ENCODE measurements at regions not wholly inside any gene's neighbourhood (a gene's known extent, or its start where the extent isn't known, plus 50 kb on each side); places are given as distances from the start of the nearest gene placed in this dataset.

DNA sequence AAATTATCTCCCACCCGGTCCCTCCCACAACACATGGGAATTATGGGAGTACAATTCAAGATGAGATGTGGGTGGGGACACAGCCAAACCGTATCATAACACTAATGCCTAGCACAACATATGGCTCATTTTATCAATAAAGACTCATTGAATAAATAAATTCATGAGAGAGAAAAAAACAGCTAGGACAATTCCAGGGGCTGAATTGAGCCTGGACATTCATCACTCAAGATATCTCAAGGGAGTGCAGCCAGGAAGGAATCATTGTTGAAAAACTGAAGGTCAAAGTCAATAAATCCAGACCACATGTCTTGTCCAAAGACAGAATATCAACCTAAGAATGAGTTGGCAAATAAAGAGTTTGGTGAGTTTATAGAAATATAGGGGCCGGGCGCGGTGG lies 644.1 kb downstream of the PLPP3 start:
- TF ChIP-seq JAZF1 (CRISPR knock-in tag; IDR thresholded peaks at IDR 0.05) (no peak), MYBL2 (CRISPR knock-in tag; IDR thresholded peaks at IDR 0.05) (no peak), ZNF671 (CRISPR knock-in tag; IDR thresholded peaks at IDR 0.05) (no peak)
- TF ChIP-seq, protein P1, sequence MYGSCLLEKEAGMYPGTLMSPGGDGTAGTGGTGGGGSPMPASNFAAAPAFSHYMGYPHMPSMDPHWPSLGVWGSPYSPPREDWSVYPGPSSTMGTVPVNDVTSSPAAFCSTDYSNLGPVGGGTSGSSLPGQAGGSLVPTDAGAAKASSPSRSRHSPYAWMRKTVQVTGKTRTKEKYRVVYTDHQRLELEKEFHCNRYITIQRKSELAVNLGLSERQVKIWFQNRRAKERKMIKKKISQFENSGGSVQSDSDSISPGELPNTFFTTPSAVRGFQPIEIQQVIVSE (CRISPR knock-in tag; IDR thresholded peaks at IDR 0.05; ENCODE audit: borderline replicate concordance): no peak
- TF ChIP-seq, protein P2, sequence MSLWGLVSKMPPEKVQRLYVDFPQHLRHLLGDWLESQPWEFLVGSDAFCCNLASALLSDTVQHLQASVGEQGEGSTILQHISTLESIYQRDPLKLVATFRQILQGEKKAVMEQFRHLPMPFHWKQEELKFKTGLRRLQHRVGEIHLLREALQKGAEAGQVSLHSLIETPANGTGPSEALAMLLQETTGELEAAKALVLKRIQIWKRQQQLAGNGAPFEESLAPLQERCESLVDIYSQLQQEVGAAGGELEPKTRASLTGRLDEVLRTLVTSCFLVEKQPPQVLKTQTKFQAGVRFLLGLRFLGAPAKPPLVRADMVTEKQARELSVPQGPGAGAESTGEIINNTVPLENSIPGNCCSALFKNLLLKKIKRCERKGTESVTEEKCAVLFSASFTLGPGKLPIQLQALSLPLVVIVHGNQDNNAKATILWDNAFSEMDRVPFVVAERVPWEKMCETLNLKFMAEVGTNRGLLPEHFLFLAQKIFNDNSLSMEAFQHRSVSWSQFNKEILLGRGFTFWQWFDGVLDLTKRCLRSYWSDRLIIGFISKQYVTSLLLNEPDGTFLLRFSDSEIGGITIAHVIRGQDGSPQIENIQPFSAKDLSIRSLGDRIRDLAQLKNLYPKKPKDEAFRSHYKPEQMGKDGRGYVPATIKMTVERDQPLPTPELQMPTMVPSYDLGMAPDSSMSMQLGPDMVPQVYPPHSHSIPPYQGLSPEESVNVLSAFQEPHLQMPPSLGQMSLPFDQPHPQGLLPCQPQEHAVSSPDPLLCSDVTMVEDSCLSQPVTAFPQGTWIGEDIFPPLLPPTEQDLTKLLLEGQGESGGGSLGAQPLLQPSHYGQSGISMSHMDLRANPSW (CRISPR knock-in tag; conservative IDR thresholded peaks at IDR 0.05; ENCODE audit: low read depth): no peak
- no peak for DNase-seq (ENCODE audit: low spot score)
- CTCF ChIA-PET: no interaction called here
- no peak for ATAC-seq
- no peak overlapping the region for H3K27ac Mint-ChIP-seq
- POLR2A ChIA-PET: no interaction called here
- peaks cover 12% of the 10 kb centered on the region; the same call in 1 of the 2 replicates for H3K36me3 Mint-ChIP-seq
- H3K9me3 Mint-ChIP-seq: peaks cover 38% of the 10 kb centered on the region
- H3K4me3 Mint-ChIP-seq: no peak overlapping the region
- H3K4me1 Mint-ChIP-seq: no peaks in the 10 kb centered on the region
- H3K27me3 Mint-ChIP-seq (ENCODE audit: low read depth): peaks cover 4% of the 10 kb centered on the region; the same call in 1 of the 2 replicates

DNA sequence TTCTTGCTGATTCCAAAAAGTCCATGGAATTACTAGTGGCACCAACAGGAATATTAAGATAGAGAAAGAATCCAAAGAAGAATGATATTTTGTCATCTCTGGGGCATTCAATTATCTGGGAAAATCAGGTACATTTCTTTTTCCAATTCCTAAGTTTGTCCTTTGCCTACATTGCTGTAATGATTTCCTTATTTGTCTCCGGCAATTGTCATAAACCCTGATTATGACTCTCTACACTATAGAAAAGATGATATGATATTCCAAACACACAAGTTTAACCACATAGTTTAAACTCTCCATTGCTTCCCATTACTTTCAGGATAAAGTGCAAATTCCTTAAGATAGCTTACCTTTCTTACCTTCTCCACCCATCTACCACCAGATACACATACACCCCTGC lies 647.0 kb downstream of the PLPP3 start:
- H3K36me3 Mint-ChIP-seq: peaks cover 12% of the 10 kb centered on the region; the same call in 1 of the 2 replicates
- no peak overlapping the region for H3K27ac Mint-ChIP-seq
- no peaks in the 10 kb centered on the region for H3K4me1 Mint-ChIP-seq
- no peak for DNase-seq (ENCODE audit: low spot score)
- peaks cover 43% of the 10 kb centered on the region for H3K9me3 Mint-ChIP-seq
- ATAC-seq: no peak
- peaks cover 4% of the 10 kb centered on the region; the same call in 1 of the 2 replicates for H3K27me3 Mint-ChIP-seq (ENCODE audit: low read depth)
- ChIA-PET POLR2A (no interaction called here), CTCF (no interaction called here)
- H3K4me3 Mint-ChIP-seq: no peak overlapping the region
- TF ChIP-seq ZNF138 (CRISPR knock-in tag; conservative IDR thresholded peaks at IDR 0.05): no peak
- TF ChIP-seq TCF7 (CRISPR knock-in tag; IDR thresholded peaks at IDR 0.05; ENCODE audit: low read depth): no peak
- TF ChIP-seq, protein P1 (CRISPR knock-in tag; IDR thresholded peaks at IDR 0.05; ENCODE audit: borderline replicate concordance): no peak
- TF ChIP-seq, protein P3, sequence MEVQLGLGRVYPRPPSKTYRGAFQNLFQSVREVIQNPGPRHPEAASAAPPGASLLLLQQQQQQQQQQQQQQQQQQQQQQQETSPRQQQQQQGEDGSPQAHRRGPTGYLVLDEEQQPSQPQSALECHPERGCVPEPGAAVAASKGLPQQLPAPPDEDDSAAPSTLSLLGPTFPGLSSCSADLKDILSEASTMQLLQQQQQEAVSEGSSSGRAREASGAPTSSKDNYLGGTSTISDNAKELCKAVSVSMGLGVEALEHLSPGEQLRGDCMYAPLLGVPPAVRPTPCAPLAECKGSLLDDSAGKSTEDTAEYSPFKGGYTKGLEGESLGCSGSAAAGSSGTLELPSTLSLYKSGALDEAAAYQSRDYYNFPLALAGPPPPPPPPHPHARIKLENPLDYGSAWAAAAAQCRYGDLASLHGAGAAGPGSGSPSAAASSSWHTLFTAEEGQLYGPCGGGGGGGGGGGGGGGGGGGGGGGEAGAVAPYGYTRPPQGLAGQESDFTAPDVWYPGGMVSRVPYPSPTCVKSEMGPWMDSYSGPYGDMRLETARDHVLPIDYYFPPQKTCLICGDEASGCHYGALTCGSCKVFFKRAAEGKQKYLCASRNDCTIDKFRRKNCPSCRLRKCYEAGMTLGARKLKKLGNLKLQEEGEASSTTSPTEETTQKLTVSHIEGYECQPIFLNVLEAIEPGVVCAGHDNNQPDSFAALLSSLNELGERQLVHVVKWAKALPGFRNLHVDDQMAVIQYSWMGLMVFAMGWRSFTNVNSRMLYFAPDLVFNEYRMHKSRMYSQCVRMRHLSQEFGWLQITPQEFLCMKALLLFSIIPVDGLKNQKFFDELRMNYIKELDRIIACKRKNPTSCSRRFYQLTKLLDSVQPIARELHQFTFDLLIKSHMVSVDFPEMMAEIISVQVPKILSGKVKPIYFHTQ (CRISPR knock-in tag; IDR thresholded peaks at IDR 0.05): no peak
- TF ChIP-seq ZNF121 (CRISPR knock-in tag; IDR thresholded peaks at IDR 0.05): no peak
- TF ChIP-seq, protein P4, sequence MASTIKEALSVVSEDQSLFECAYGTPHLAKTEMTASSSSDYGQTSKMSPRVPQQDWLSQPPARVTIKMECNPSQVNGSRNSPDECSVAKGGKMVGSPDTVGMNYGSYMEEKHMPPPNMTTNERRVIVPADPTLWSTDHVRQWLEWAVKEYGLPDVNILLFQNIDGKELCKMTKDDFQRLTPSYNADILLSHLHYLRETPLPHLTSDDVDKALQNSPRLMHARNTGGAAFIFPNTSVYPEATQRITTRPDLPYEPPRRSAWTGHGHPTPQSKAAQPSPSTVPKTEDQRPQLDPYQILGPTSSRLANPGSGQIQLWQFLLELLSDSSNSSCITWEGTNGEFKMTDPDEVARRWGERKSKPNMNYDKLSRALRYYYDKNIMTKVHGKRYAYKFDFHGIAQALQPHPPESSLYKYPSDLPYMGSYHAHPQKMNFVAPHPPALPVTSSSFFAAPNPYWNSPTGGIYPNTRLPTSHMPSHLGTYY (CRISPR knock-in tag; IDR thresholded peaks at IDR 0.05): no peak
- TF ChIP-seq, protein P5, sequence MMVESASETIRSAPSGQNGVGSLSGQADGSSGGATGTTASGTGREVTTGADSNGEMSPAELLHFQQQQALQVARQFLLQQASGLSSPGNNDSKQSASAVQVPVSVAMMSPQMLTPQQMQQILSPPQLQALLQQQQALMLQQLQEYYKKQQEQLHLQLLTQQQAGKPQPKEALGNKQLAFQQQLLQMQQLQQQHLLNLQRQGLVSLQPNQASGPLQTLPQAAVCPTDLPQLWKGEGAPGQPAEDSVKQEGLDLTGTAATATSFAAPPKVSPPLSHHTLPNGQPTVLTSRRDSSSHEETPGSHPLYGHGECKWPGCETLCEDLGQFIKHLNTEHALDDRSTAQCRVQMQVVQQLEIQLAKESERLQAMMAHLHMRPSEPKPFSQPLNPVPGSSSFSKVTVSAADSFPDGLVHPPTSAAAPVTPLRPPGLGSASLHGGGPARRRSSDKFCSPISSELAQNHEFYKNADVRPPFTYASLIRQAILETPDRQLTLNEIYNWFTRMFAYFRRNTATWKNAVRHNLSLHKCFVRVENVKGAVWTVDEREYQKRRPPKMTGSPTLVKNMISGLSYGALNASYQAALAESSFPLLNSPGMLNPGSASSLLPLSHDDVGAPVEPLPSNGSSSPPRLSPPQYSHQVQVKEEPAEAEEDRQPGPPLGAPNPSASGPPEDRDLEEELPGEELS (CRISPR knock-in tag; IDR thresholded peaks at IDR 0.05): no peak
- TF ChIP-seq SP1 (CRISPR knock-in tag; conservative IDR thresholded peaks at IDR 0.05): no peak
- TF ChIP-seq FOXJ3 (CRISPR knock-in tag; IDR thresholded peaks at IDR 0.05; ENCODE audit: borderline replicate concordance): no peak
- TF ChIP-seq ELF4 (CRISPR knock-in tag; IDR thresholded peaks at IDR 0.05; ENCODE audit: low read depth): no peak
- TF ChIP-seq JAZF1 (CRISPR knock-in tag; IDR thresholded peaks at IDR 0.05): no peak
- no peak for TF ChIP-seq SMAD4 (CRISPR knock-in tag; IDR thresholded peaks at IDR 0.05)
- TF ChIP-seq JUN (CRISPR knock-in tag; IDR thresholded peaks at IDR 0.05): no peak
- no peak for TF ChIP-seq ZNF671 (CRISPR knock-in tag; IDR thresholded peaks at IDR 0.05)
- TF ChIP-seq, protein P6, sequence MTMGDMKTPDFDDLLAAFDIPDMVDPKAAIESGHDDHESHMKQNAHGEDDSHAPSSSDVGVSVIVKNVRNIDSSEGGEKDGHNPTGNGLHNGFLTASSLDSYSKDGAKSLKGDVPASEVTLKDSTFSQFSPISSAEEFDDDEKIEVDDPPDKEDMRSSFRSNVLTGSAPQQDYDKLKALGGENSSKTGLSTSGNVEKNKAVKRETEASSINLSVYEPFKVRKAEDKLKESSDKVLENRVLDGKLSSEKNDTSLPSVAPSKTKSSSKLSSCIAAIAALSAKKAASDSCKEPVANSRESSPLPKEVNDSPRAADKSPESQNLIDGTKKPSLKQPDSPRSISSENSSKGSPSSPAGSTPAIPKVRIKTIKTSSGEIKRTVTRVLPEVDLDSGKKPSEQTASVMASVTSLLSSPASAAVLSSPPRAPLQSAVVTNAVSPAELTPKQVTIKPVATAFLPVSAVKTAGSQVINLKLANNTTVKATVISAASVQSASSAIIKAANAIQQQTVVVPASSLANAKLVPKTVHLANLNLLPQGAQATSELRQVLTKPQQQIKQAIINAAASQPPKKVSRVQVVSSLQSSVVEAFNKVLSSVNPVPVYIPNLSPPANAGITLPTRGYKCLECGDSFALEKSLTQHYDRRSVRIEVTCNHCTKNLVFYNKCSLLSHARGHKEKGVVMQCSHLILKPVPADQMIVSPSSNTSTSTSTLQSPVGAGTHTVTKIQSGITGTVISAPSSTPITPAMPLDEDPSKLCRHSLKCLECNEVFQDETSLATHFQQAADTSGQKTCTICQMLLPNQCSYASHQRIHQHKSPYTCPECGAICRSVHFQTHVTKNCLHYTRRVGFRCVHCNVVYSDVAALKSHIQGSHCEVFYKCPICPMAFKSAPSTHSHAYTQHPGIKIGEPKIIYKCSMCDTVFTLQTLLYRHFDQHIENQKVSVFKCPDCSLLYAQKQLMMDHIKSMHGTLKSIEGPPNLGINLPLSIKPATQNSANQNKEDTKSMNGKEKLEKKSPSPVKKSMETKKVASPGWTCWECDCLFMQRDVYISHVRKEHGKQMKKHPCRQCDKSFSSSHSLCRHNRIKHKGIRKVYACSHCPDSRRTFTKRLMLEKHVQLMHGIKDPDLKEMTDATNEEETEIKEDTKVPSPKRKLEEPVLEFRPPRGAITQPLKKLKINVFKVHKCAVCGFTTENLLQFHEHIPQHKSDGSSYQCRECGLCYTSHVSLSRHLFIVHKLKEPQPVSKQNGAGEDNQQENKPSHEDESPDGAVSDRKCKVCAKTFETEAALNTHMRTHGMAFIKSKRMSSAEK (CRISPR knock-in tag; IDR thresholded peaks at IDR 0.05; ENCODE audit: borderline replicate concordance): no peak
- TF ChIP-seq SOX15 (CRISPR knock-in tag; IDR thresholded peaks at IDR 0.05): no peak
- TF ChIP-seq, protein P7, sequence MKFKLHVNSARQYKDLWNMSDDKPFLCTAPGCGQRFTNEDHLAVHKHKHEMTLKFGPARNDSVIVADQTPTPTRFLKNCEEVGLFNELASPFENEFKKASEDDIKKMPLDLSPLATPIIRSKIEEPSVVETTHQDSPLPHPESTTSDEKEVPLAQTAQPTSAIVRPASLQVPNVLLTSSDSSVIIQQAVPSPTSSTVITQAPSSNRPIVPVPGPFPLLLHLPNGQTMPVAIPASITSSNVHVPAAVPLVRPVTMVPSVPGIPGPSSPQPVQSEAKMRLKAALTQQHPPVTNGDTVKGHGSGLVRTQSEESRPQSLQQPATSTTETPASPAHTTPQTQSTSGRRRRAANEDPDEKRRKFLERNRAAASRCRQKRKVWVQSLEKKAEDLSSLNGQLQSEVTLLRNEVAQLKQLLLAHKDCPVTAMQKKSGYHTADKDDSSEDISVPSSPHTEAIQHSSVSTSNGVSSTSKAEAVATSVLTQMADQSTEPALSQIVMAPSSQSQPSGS (CRISPR knock-in tag; IDR thresholded peaks at IDR 0.05; ENCODE audit: borderline replicate concordance, low read depth): no peak
